Gastrocnemius medialis (tissue), 4 donors: ENCODE measurements at regions not wholly inside any gene's neighbourhood (a gene's known extent, or its start where the extent isn't known, plus 50 kb on each side); places are given as distances from the start of the nearest gene placed in this dataset.

ENCODE experiments used
- ATAC-seq, 2 donors: fragments of 150-250 bp; one replicate each; pipeline ENCODE4 v1.9.1; 2016
- DNase-seq, 2 donors: peaks; one replicate each; pipeline ENCODE4 v3.0.0-alpha.2; 2019
- H3K27ac ChIP-seq, 4 donors: fragments of 200-600 bp; sonication (generic); 1 replicate in 1 of 4; 2 replicates in 3 of 4; pipeline ENCODE4 v1.5.1; 2016 to 2018; ENCODE audit warnings: mild to moderate bottlenecking in 2 of 4, moderate library complexity in 1 of 4
- H3K27me3 ChIP-seq, 3 donors: fragments of 200-600 bp; sonication (generic) in 2 of 3; 1 replicate in 1 of 3; 2 replicates in 2 of 3; pipeline versions ENCODE4 v1.5.1 to v1.6.0; 2016 to 2019; ENCODE audit warnings: mild to moderate bottlenecking in 1 of 3, moderate library complexity in 1 of 3
- H3K36me3 ChIP-seq, 2 donors: fragments of 200-600 bp; sonication (generic) in 1 of 2; one replicate each; pipeline ENCODE4 v1.5.1; 2017 to 2018
- H3K4me1 ChIP-seq, 2 donors: fragments of 200-600 bp; sonication (generic) in 1 of 2; one replicate each; pipeline ENCODE4 v1.5.1; 2016 to 2017; ENCODE audit warnings: mild to moderate bottlenecking in 2 of 2
- H3K4me3 ChIP-seq, 4 donors: fragments of 200-600 bp; sonication (generic) in 3 of 4; 1 replicate in 1 of 4; 2 replicates in 3 of 4; pipeline ENCODE4 v1.5.1; 2016 to 2019; ENCODE audit warnings: mild to moderate bottlenecking in 2 of 4
- H3K9me3 ChIP-seq, 3 donors: fragments of 200-600 bp; sonication (generic) in 2 of 3; 1 replicate in 1 of 3; 2 replicates in 2 of 3; pipeline ENCODE4 v1.5.1; 2016 to 2019
- CTCF ChIP-seq, 5 experiments: fragments of 450-650 bp in 3 of 5; fragments of 200-600 bp in 2 of 5; sonication (generic) in 2 of 5; IDR thresholded peaks in 4 of 5; conservative IDR thresholded peaks in 1 of 5; 1 replicate in 4 of 5; 2 replicates in 1 of 5; pipeline ENCODE4 v1.5.1; 2016 to 2019; ENCODE audit warnings: antibody characterized with exemption in 5 of 5, mild to moderate bottlenecking in 3 of 5, moderate library complexity in 3 of 5
- POLR2A ChIP-seq, 2 donors: fragments of 450-650 bp; IDR thresholded peaks; one replicate each; pipeline ENCODE4 v1.6.1; 2017; ENCODE audit warnings: antibody characterized with exemption in 2 of 2, mild to moderate bottlenecking in 2 of 2, moderate library complexity in 2 of 2
- in situ Hi-C, 4 donors: fragments of 200-750 bp; cut with MboI; loops; one replicate each; pipeline versions ENCODE4 v1.15.0 to v1.8.0; 2017; ENCODE audit warnings: low sequenced_read_pairs in 4 of 4
- intact Hi-C: fragments of 100-400 bp; cut with DNase I; formaldehyde crosslinking; loops from one replicate; pipeline ENCODE4 v1.15.1; 2023; ENCODE audit warnings: low total_unique reads

- no peaks in the 10 kb centered on the region for H3K4me1 ChIP-seq
- H3K4me3 ChIP-seq: no peak overlapping the region
- TF ChIP-seq CTCF (IDR thresholded peaks at IDR 0.05 in 4 of 5, conservative IDR thresholded peaks at IDR 0.05 in 1 of 5): no peak
- TF ChIP-seq POLR2A (IDR thresholded peaks at IDR 0.05): no peak
- H3K27ac ChIP-seq: no peak overlapping the region
- no peaks in the 10 kb centered on the region for H3K9me3 ChIP-seq
- in situ Hi-C loops (no loop called here), intact Hi-C loops (no loop called here)
- ATAC-seq (no peak), DNase-seq (no peak)
- no peaks in the 10 kb centered on the region for H3K36me3 ChIP-seq
- H3K27me3 ChIP-seq: no peaks in the 10 kb centered on the region
Measured at GRCh38 chr13:47110141-47110540, 213.3 kb upstream of the HTR2A start.

GRCh38 chr13:47109028-47109427, 212.2 kb upstream of the HTR2A start:
- in situ Hi-C loops: no loop called here
- no peak for DNase-seq
- H3K4me3 ChIP-seq: no peak overlapping the region
- H3K27me3 ChIP-seq: no peaks in the 10 kb centered on the region
- no peaks in the 10 kb centered on the region for H3K9me3 ChIP-seq
- H3K27ac ChIP-seq: no peak overlapping the region
- no peak for ATAC-seq
- no peaks in the 10 kb centered on the region for H3K4me1 ChIP-seq
- intact Hi-C loops: no loop called here
- TF ChIP-seq CTCF (IDR thresholded peaks at IDR 0.05 in 4 of 5, conservative IDR thresholded peaks at IDR 0.05 in 1 of 5) (no peak), POLR2A (IDR thresholded peaks at IDR 0.05) (no peak)
- no peaks in the 10 kb centered on the region for H3K36me3 ChIP-seq

- in situ Hi-C loops: no loop called here
- ATAC-seq: no peak
- no peak overlapping the region for H3K27ac ChIP-seq
- H3K9me3 ChIP-seq: no peaks in the 10 kb centered on the region
- no peaks in the 10 kb centered on the region for H3K4me1 ChIP-seq
- intact Hi-C loops: no loop called here
- DNase-seq: no peak
- no peaks in the 10 kb centered on the region for H3K27me3 ChIP-seq
- H3K4me3 ChIP-seq: no peak overlapping the region
- no peaks in the 10 kb centered on the region for H3K36me3 ChIP-seq
- no peak for TF ChIP-seq CTCF (IDR thresholded peaks at IDR 0.05 in 4 of 5, conservative IDR thresholded peaks at IDR 0.05 in 1 of 5)
Measured at GRCh38 chr13:47100214-47100853, 203.5 kb upstream of the HTR2A start.

GRCh38 chr13:47094734-47095434, 198.0 kb upstream of the HTR2A start:
- TF ChIP-seq POLR2A (IDR thresholded peaks at IDR 0.05): no peak
- no peak for TF ChIP-seq CTCF (IDR thresholded peaks at IDR 0.05 in 4 of 5, conservative IDR thresholded peaks at IDR 0.05 in 1 of 5)
- ATAC-seq (no peak), DNase-seq (no peak)
- H3K27ac ChIP-seq: no peak overlapping the region
- H3K36me3 ChIP-seq: no peaks in the 10 kb centered on the region
- intact Hi-C loops: no loop called here
- no peak overlapping the region for H3K4me3 ChIP-seq
- H3K9me3 ChIP-seq: no peaks in the 10 kb centered on the region
- no peaks in the 10 kb centered on the region for H3K27me3 ChIP-seq
- in situ Hi-C loops: no loop called here
- no peaks in the 10 kb centered on the region for H3K4me1 ChIP-seq
